ENCODE measurements at regions not wholly inside any gene's neighbourhood (a gene's known extent, or its start where the extent isn't known, plus 50 kb on each side); places are given as distances from the start of the nearest gene placed in this dataset.
A peak's percentile ranks its signal among the peaks of the same experiment; 100 is the strongest.

DNA sequence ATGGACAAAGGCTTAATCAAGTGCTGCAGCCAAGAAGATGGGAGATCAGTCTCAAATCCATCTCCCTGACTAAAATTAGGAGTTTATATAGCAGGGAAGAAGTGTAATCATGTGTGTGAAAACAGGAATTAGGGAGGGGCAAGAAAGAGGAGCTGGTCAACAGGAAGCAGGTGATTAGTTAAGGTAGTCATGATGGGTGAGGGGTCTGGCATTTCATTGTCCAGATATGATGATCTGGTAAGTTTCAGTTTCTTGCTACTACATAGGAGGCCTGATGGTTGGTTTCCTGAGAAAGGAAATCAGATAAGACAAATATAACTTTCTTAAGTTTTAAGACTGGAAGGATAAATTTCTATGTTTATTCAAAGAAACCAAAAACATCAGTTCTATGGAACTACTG is 455.6 kb upstream of the GRAMD2B start:
- TF ChIP-seq CTCF (IDR thresholded peaks at IDR 0.05; ENCODE audit: partially characterized antibody, unreplicated experiment) = no peak
- no peak for DNase-seq
- Mint-ChIP-seq H3K27me3 (ENCODE audit: unreplicated experiment) (peaks cover 2% of the 10 kb centered on the region), H3K36me3 (ENCODE audit: unreplicated experiment) (no peaks in the 10 kb centered on the region), H3K4me3 (ENCODE audit: unreplicated experiment) (no peak overlapping the region), H3K27ac (ENCODE audit: unreplicated experiment) (no peak overlapping the region), H3K9me3 (ENCODE audit: unreplicated experiment) (peaks cover 1% of the 10 kb centered on the region), H3K4me1 (ENCODE audit: low read depth, unreplicated experiment) (peaks cover 28% of the 10 kb centered on the region)

DNA sequence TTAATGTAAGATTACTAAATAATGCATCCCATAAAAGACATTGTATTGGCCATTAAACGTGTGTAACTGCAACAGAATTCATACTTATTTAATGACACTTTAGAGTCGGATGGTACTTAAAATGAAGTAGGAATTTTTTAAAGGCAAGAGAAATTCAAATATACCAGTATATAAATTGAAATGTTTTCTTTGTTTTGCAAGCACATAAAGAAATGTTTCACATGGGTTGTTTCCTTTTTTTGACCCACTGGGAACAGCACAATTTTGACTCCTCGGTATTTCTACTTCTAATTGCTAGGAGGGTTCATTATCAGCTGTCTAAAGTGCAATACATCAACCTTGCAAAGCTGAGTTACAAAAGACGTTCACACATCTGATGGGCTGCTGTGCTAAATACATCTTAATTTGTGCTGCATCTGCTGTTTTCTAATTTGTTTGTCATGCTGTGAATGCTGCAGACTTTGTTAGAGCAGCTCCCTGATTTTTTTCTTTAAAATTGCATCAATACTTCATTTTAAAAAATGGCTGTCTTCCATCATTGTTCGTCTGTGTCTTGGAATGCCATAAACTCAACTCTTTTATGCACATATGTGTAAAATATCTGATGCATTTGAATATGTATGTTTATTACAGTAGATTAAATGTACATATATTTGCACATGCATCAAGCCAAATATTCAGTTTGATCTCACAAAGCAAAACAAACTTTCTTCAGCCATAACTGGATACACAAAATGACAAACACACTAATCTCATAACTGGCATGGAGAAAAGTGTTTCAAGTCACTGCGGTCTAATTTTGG is 454.0 kb upstream of the GRAMD2B start:
- Mint-ChIP-seq H3K27me3 (ENCODE audit: unreplicated experiment) (peaks cover 2% of the 10 kb centered on the region), H3K27ac (ENCODE audit: unreplicated experiment) (no peak overlapping the region), H3K4me3 (ENCODE audit: unreplicated experiment) (no peak overlapping the region), H3K4me1 (ENCODE audit: low read depth, unreplicated experiment) (peaks cover 28% of the 10 kb centered on the region), H3K36me3 (ENCODE audit: unreplicated experiment) (no peaks in the 10 kb centered on the region), H3K9me3 (ENCODE audit: unreplicated experiment) (peaks cover 1% of the 10 kb centered on the region)
- DNase-seq = no peak
- TF ChIP-seq CTCF (IDR thresholded peaks at IDR 0.05; ENCODE audit: partially characterized antibody, unreplicated experiment) = no peak

DNA sequence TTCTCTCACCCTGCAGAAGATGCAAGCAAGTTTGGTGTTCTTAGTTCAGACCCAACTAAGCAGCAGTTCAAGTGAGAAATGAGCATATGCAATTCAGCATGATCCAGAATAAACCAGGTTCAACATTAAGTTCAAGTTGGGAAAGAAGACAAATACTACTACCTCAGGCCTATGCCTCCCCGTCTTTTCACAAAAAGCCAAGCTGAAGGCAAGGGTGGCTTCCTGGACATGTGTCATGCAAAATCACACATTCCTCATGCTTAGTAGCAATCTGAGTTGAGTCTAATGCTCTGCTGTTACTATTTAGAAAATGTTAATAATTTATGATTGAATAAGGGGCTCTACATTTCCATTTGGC is 453.4 kb upstream of the GRAMD2B start:
- DNase-seq = no peak
- Mint-ChIP-seq H3K36me3 (ENCODE audit: unreplicated experiment) (no peaks in the 10 kb centered on the region), H3K27ac (ENCODE audit: unreplicated experiment) (peak overlapping the region; percentile 96), H3K9me3 (ENCODE audit: unreplicated experiment) (peaks cover 1% of the 10 kb centered on the region), H3K27me3 (ENCODE audit: unreplicated experiment) (no peaks in the 10 kb centered on the region), H3K4me3 (ENCODE audit: unreplicated experiment) (peak overlapping the region; percentile 63), H3K4me1 (ENCODE audit: low read depth, unreplicated experiment) (peaks cover 32% of the 10 kb centered on the region)
- TF ChIP-seq CTCF (IDR thresholded peaks at IDR 0.05; ENCODE audit: partially characterized antibody, unreplicated experiment) = no peak

DNA sequence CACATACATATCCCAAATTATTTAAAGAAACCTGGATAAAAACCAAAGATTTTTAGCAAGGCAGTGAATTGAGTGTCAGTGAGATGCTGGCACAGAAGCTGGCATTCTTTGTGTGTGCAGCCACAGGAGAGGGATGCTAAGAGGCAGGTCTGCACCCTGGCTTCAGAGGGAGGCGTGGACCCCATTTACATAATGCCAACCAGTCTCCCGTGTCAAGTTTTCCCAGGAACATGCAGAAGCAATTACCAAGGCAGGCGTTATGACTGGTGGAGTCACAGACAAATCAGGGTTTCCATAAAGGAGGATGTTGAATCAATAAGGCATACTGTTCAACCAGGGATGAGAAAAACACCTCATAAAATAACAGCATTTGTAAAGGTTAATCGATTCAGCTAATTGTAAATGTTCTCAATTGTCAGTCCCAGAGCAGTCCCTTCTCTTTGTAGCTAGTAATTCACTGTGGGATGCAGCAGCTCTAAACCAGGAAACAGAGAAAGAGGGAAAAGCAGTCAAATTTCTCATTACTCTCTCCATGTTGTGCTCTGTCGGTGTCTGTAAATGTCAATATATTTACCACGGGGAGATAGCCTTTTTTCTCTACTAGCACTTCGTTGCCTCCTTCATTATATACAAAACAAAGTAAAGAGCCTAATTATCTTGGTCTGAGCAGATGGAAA is 452.4 kb upstream of the GRAMD2B start:
- Mint-ChIP-seq H3K36me3 (ENCODE audit: unreplicated experiment) (no peaks in the 10 kb centered on the region), H3K27me3 (ENCODE audit: unreplicated experiment) (no peaks in the 10 kb centered on the region), H3K4me1 (ENCODE audit: low read depth, unreplicated experiment) (peaks cover 38% of the 10 kb centered on the region), H3K27ac (ENCODE audit: unreplicated experiment) (peak overlapping the region; percentile 96), H3K4me3 (ENCODE audit: unreplicated experiment) (peak overlapping the region; percentile 2), H3K9me3 (ENCODE audit: unreplicated experiment) (peaks cover 1% of the 10 kb centered on the region)
- peak; percentile 20 for DNase-seq
- TF ChIP-seq CTCF (IDR thresholded peaks at IDR 0.05; ENCODE audit: partially characterized antibody, unreplicated experiment) = no peak

DNA sequence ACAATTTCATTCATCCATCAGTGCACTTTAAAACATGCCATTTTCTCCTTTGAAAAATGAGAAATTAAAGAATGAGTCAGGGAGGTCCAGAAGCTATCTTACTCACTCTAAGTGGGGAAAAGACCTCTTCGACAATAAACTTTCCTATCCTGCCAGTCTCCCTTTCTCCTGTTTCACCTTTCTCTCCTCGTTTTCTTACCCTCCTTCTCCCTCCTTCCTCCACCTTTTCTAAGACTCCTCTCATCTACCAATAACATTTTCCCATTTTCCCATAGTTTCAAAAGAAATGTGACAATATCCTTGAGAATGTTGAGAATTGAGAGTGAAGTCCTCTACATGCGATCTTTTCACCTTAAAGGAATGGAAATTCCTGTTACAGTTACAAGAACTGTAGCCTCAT is 450.5 kb upstream of the GRAMD2B start:
- no peak for DNase-seq
- TF ChIP-seq CTCF (IDR thresholded peaks at IDR 0.05; ENCODE audit: partially characterized antibody, unreplicated experiment) = no peak
- no peaks in the 10 kb centered on the region for H3K9me3 Mint-ChIP-seq (ENCODE audit: unreplicated experiment)

More for the DNA sequence above, 450.5 kb upstream of the GRAMD2B start:
- H3K36me3 Mint-ChIP-seq (ENCODE audit: unreplicated experiment) = no peaks in the 10 kb centered on the region
- H3K27ac Mint-ChIP-seq (ENCODE audit: unreplicated experiment) = no peak overlapping the region
- no peaks in the 10 kb centered on the region for H3K27me3 Mint-ChIP-seq (ENCODE audit: unreplicated experiment)
- peaks cover 38% of the 10 kb centered on the region for H3K4me1 Mint-ChIP-seq (ENCODE audit: low read depth, unreplicated experiment)
- no peak overlapping the region for H3K4me3 Mint-ChIP-seq (ENCODE audit: unreplicated experiment)

All from glutamatergic neuron (in vitro differentiated cells).